Right cardiac atrium (tissue), 5 donors: ENCODE measurements at regions not wholly inside any gene's neighbourhood (a gene's known extent, or its start where the extent isn't known, plus 50 kb on each side); places are given as distances from the start of the nearest gene placed in this dataset.
A peak's percentile ranks its signal among the peaks of the same experiment; 100 is the strongest.

ENCODE experiments used
- ATAC-seq, 2 donors: fragments of 200-7000 bp; cut with Tn5 transposase; one replicate each; pipeline versions ENCODE4 v1.8.0 to v1.9.1; 2020; ENCODE audit warnings: moderate library complexity in 2 of 2, mild to moderate bottlenecking in 1 of 2
- DNase-seq, 3 donors: peaks; one replicate each; pipeline ENCODE4 v3.0.0-alpha.2; 2020
- H3K27ac ChIP-seq: one replicate; pipeline ENCODE4 v1.5.1; 2013; ENCODE audit warnings: mild to moderate bottlenecking, low read length, control low read depth, moderate library complexity
- H3K27me3 ChIP-seq: one replicate; pipeline ENCODE4 v1.6.1; 2013; ENCODE audit not compliant: control insufficient read depth, insufficient read depth
- H3K4me1 ChIP-seq: one replicate; pipeline ENCODE4 v1.6.1; 2013; ENCODE audit warnings: low read length; ENCODE audit not compliant: control insufficient read depth, insufficient read depth
- H3K4me3 ChIP-seq: one replicate; pipeline ENCODE4 v1.5.1; 2013; ENCODE audit warnings: low read length, control low read depth
- H3K9me3 ChIP-seq: one replicate; pipeline ENCODE4 v1.6.1; 2013; ENCODE audit warnings: low read length; ENCODE audit not compliant: control insufficient read depth
- WGBS: extraction: QIAGEN DNeasy Blood & Tissue Kit; methylation state at CpG from one replicate; pipeline ENCODE4 v1.1.7; 2013; 5-methylcytosine and 5-hydroxymethylcytosine counted together
- intact Hi-C, 4 donors: fragments of 100-400 bp; cut with DNase I; formaldehyde crosslinking; loops; one replicate each; pipeline versions ENCODE4 v1.11.0 to v1.14.0; 2022 to 2023
- donor health status: healthy with polysubstance abuse.
- donor health status: DM: no; HTN: yes; CAD: no.
- donor health status: DM: no; HTN: no; CAD: no.
- donor health status: DM: no; HTN: yes; CAD: no; lungs with severe emphysema.
- donor health status: DM: yes; HTN: yes; CAD: no.

DNA sequence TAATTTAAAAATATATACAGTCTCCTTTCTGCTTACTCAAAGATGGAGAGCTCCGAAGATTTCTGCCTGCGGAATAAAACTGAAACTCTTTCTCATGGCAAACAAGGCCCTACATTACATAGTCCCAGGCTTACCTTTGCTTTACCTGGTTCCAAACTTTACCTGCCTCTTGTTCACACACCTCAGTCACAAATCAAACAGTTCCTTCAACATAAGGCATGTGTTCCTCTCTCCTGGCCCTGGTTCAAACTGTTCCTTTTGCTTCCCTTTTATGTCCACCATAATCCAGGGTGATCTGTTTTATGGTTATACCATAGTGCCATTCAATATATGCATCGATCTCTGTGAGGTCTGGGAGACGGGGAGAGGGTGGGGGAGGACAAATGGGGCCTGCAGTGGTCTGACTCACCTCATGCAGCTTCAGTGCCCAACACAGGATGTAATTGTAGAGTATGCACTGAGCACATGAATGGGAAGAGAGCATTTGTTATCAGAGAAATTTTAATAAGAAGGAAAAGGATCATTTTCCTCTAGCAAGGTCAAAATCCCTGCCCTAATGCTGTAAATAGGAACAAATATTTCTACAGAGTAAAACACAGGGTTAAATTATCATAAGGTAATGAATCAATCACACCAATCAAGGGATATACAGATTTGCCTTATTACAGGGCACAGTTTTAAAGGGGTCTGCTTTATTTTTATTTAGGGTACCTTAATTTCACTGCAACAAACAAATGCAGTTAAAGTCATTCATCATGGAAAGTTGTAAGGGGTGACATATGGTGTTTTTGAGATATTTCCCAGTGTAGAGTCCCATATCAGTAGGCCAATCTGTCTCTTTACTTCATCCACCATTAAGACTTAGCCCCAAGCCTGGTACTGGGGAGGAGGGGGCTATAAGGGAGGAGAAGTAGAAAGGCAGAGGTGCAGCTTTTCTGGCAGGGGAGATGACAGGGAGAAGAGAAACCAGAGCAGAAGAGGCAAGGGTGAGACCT lies 88.8 kb upstream of the PDE1C start:
- peaks cover 11% of the 10 kb centered on the region for H3K4me1 ChIP-seq

DNA sequence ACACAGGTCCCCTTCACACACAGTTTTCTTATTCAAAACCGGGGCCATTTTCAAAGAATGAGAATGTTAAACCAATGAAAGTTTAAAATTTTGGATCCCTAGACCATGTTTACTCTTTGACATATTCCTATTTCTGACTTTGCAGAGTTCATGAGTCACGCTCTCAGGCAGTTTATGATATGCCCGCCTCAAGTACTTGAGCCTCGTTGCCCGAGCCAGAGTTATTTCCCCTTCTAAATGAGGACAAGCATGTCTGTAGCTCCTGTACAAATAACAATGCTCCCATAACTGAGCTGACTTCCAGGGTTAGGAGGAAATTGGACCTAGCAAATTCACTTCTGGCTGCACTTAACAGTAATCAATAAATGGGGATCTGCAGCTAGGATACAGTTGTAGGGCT lies 87.9 kb upstream of the PDE1C start:
- ATAC-seq (peak; percentile 56 to 59), DNase-seq (peak in 1 of 3 donors; percentile 56)
- peaks cover 6% of the 10 kb centered on the region for H3K4me1 ChIP-seq
- H3K9me3 ChIP-seq = no peaks in the 10 kb centered on the region
- H3K27me3 ChIP-seq = no peaks in the 10 kb centered on the region
- H3K4me3 ChIP-seq = no peak overlapping the region
- peak overlapping the region; percentile 6 for H3K27ac ChIP-seq
- 64% methylated on average over 5 of the region's 5 CpGs for WGBS
- intact Hi-C loops = loop anchor here in 3 of 4 donors (10.0 kb wide), 1 partner anchor 83 kb away; the partner anchor contains the start of gene PDE1C (in 3 of the 3)

More for the DNA sequence above, 88.8 kb upstream of the PDE1C start:
- DNase-seq = no peak
- Histone ChIP-seq H3K4me3 (no peak overlapping the region), H3K27ac (peak overlapping the region; percentile 66), H3K27me3 (no peaks in the 10 kb centered on the region), H3K9me3 (no peaks in the 10 kb centered on the region)
- no peak for ATAC-seq
- 88% methylated on average over 4 of the region's 4 CpGs for WGBS
- intact Hi-C loops = loop anchor here in 3 of 4 donors (10.0 kb wide), 1 partner anchor 84 kb away; the partner anchor contains the start of gene PDE1C (in 3 of the 3)

DNA sequence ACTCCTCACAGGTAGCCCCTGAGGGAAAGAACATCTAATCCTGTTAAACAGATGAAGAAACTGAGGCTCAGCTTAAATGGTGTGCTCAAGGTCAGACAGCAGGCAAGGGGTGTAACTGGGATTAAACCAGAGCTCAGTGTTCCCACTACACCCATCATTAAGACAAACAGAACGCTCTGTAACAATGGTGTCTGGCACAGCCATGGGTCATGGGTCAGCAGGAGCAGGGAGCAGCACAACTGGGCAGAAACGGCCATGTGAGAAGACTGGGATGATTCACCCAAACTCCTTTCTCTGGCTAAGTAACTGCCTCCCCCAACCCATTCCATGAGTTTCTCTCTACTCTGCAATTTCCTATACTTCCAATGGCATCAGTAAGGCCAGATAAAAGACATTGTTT lies 85.5 kb upstream of the PDE1C start:
- Histone ChIP-seq H3K27ac (peak overlapping the region; percentile 80), H3K27me3 (no peaks in the 10 kb centered on the region), H3K4me1 (peaks cover 3% of the 10 kb centered on the region), H3K4me3 (no peak overlapping the region), H3K9me3 (no peaks in the 10 kb centered on the region)
- DNase-seq (peak in 1 of 3 donors; percentile 41), ATAC-seq (peak; percentile 35 to 47)
- intact Hi-C loops = loop anchor here in 3 of 4 donors (10.0 kb wide), 1 partner anchor 81 kb away; the partner anchor contains the start of gene PDE1C (in 3 of the 3)
- WGBS = 55% methylated on average over 2 of the region's 2 CpGs

DNA sequence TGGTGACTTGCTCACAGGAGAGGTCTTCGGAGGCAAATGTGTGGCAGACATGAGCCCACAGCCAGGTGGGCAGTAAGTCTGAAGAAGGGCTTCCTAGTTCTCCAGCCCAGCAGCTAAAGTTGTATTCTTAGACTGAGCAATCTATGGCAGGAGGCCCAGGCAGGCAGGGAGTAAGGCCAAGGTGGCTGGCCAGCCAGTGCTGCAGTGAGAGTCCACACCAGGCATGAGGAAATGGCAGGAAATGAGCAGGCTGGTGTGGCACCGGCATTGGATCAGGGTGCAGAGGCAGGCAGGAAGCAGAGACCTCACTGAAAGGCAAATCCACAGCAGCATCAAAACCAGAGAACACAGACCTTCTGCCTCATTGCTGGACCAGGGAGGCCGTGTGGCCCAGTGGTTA lies 84.6 kb upstream of the PDE1C start:
- no peaks in the 10 kb centered on the region for H3K27me3 ChIP-seq
- WGBS = 58% methylated on average over 3 of the region's 3 CpGs
- DNase-seq (peak; percentile 67 to 88 (median 87)), ATAC-seq (peak; percentile 88 to 90)
- no peaks in the 10 kb centered on the region for H3K9me3 ChIP-seq
- intact Hi-C loops = loop anchor here in 3 of 4 donors (10.0 kb wide), 1 partner anchor 80 kb away; the partner anchor contains the start of gene PDE1C (in 3 of the 3)
- H3K4me3 ChIP-seq = no peak overlapping the region
- peak overlapping the region; percentile 60 for H3K27ac ChIP-seq
- H3K4me1 ChIP-seq = peaks cover 3% of the 10 kb centered on the region

DNA sequence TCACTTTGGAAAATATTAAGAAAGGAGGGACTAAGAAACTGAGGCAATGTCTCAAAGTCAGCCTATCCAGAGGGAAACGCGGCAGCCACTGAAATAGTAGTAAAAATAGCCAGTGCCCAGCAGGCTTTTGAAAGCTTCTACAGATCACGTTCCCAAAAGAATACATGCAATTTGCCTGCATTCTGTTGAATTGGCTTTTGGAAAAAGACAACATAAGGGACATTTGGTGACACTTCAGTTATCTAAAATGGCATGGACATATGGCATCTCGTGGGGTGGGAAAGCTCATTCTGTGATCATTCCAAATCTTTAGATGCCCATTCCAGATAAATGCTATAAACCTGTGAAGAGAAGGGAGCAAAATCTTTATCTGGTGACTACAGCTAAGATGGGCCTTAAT lies 82.8 kb upstream of the PDE1C start:
- H3K27me3 ChIP-seq = no peaks in the 10 kb centered on the region
- peak overlapping the region; percentile 53 for H3K27ac ChIP-seq
- no peak for ATAC-seq
- intact Hi-C loops = loop anchor here in 3 of 4 donors (10.0 kb wide), 1 partner anchor 78 kb away; the partner anchor contains the start of gene PDE1C (in 3 of the 3)
- H3K9me3 ChIP-seq = no peaks in the 10 kb centered on the region
- peaks cover 3% of the 10 kb centered on the region for H3K4me1 ChIP-seq
- 61% methylated on average over 4 of the region's 4 CpGs for WGBS
- no peak for DNase-seq
- H3K4me3 ChIP-seq = no peak overlapping the region

DNA sequence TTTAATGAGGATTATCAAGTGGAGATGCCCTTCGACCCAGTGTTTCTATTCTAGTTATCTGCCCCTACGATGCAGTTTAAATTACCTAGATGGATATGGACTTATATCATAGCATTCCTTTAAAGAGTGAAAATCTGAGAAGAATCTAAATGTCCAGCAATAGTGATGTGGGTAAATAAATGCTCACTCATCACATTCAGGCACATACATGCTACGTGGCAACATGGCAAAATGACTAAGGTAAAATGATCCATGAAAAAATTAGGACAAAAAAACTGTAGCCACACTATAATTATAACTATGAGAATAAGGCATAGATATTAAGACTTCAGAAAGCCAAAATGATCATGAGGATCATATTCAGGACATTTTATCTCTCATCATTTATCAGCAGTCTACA lies 82.4 kb upstream of the PDE1C start:
- H3K9me3 ChIP-seq = no peaks in the 10 kb centered on the region
- intact Hi-C loops = loop anchor here in 3 of 4 donors (10.0 kb wide), 1 partner anchor 78 kb away; the partner anchor contains the start of gene PDE1C (in 3 of the 3)
- peak overlapping the region; percentile 9 for H3K27ac ChIP-seq
- DNase-seq (no peak), ATAC-seq (no peak)
- H3K4me3 ChIP-seq = no peak overlapping the region
- H3K4me1 ChIP-seq = peaks cover 3% of the 10 kb centered on the region
- WGBS = 63% methylated on average over 3 of the region's 3 CpGs
- H3K27me3 ChIP-seq = no peaks in the 10 kb centered on the region

DNA sequence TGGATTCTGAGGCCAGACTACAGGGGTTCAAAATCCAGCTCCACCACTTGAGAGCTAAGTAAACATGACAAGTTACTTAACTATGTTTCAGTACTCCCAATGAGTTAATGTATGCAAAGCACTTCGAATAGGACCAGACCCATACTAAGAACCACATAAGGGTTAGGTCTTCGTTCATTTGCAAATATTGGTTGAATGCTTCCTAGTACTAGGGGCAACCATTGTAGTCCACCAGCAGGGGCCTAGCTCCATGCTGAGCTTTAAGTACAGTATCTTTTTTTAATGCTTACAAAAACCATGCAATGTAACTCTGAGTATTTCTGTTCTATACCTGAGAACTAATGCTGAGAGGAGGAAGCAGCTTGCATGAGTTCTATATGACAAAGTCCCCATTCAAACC lies 80.4 kb upstream of the PDE1C start:
- H3K27me3 ChIP-seq = no peaks in the 10 kb centered on the region
- H3K27ac ChIP-seq = peak overlapping the region; percentile 42
- H3K9me3 ChIP-seq = no peaks in the 10 kb centered on the region
- WGBS = 77% methylated on average over 2 of the region's 2 CpGs
- ATAC-seq = no peak
- intact Hi-C loops = loop anchor here in 3 of 4 donors (10.0 kb wide), 1 partner anchor 76 kb away; the partner anchor contains the start of gene PDE1C (in 3 of the 3)
- DNase-seq = no peak
- H3K4me1 ChIP-seq = peaks cover 3% of the 10 kb centered on the region
- H3K4me3 ChIP-seq = no peak overlapping the region

DNA sequence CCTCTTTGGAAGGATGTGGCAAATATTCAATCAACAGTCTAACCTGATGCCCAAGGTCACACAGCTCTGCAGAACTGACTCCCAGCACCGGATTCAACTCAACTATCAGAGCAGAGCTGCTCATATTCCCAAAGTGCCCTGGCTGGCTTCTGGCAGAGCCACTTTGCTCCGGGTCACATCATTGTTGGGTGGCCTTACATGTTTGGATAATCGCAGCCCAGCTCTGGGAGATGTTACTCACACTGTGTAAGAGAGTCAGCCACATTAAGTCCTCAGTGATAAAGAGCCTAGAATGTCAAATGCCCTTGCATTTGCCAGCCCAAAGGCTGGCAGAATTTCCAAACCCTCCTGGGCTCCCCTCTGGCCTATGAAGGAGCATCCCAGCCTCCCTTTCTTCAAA lies 79.8 kb upstream of the PDE1C start:
- H3K4me1 ChIP-seq = peaks cover 3% of the 10 kb centered on the region
- H3K27me3 ChIP-seq = no peaks in the 10 kb centered on the region
- 64% methylated on average over 3 of the region's 3 CpGs for WGBS
- no peaks in the 10 kb centered on the region for H3K9me3 ChIP-seq
- ATAC-seq (peak; percentile 71), DNase-seq (peak in 2 of 3 donors; percentile 14 to 52)
- intact Hi-C loops = loop anchor here in 3 of 4 donors (10.0 kb wide), 1 partner anchor 75 kb away; the partner anchor contains the start of gene PDE1C (in 3 of the 3)
- peak overlapping the region; percentile 42 for H3K27ac ChIP-seq
- H3K4me3 ChIP-seq = no peak overlapping the region

DNA sequence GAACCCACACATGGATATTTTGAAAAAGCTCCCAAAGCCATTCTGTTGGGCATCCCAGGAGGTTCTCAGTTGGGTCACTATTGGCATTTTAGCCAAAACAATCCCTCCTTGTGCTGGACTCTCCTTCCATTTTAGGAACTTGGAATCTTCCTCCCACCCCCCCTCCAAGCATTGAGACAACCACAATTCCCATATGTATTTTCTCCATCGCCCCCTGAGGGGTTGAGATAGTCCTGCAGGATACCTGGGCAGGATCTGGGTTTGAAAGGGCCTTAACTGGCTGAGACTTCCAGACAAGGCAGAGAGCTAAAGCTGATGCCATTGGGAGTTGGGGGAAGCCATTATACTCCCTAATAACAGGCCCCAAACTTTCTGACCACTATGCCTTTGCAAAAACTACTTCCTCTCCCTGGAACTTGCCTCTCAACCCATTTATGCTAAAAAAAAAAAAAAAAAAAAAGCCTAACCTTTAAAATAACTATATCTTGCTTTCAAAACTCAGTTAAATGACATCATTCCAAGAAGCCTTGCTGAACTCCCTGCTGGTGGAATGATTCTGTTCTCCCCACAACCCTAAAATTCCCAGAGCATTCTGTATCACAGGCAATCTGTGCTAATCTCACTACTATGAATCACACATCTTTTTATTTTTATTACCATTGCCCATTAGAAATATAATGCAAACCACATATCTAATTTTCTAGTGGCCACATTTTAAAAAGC lies 77.5 kb upstream of the PDE1C start:
- DNase-seq = no peak
- intact Hi-C loops = no loop called here
- H3K27me3 ChIP-seq = no peaks in the 10 kb centered on the region
- H3K27ac ChIP-seq = no peak overlapping the region
- no peaks in the 10 kb centered on the region for H3K9me3 ChIP-seq
- H3K4me3 ChIP-seq = no peak overlapping the region
- H3K4me1 ChIP-seq = peaks cover 1% of the 10 kb centered on the region
- ATAC-seq = no peak
- WGBS = 89% methylated on average over 1 of the region's 1 CpG

DNA sequence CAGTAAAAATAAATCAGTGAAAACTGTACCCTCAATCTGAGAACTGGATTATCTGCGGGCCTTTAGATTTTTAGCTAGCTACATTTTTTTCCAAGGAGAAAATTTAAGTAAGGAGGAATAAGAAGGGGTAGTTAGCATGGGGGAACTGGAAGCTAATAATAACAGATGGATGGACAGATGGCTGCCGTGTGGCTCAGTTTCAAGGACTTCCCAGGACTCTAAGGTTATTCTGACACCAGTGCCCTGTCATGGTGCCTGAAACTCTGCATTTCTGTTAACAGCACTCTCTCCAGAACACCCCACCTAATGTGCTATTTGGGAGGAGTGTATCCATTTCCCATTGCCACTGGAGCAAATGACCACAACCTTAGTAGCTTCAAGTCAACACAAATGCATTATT lies 75.7 kb upstream of the PDE1C start:
- Histone ChIP-seq H3K27me3 (no peaks in the 10 kb centered on the region), H3K9me3 (no peaks in the 10 kb centered on the region), H3K4me3 (no peak overlapping the region), H3K4me1 (peaks cover 1% of the 10 kb centered on the region), H3K27ac (no peak overlapping the region)
- DNase-seq (no peak), ATAC-seq (no peak)
- intact Hi-C loops = no loop called here
- 86% methylated on average over 2 of the region's 2 CpGs for WGBS
